MCF 10A (cell line): ENCODE measurements at regions not wholly inside any gene's neighbourhood (a gene's known extent, or its start where the extent isn't known, plus 50 kb on each side); places are given as distances from the start of the nearest gene placed in this dataset.

Experiments used
- BruUV-seq: library from RNA; stranded (reverse); fragments of 400-500 nt; replicated peaks from 2 replicates; lab custom pipeline; 2021; lab: Mats Ljungman, UMichigan
- CTCF ChIA-PET: fragments of 300-600 bp; sonication (Branson Sonifier 250); formaldehyde crosslinking; extraction: SDS; loops from one replicate; lab custom pipeline; 2021; ENCODE audit warnings: antibody characterized with exemption, inconsistent platforms; lab: Yijun Ruan, JAX
- POLR2A ChIA-PET: fragments of 300-600, 350-650 bp; sonication (Branson Sonifier 250); formaldehyde crosslinking; extraction: SDS; loops from one replicate; lab custom pipeline; 2020; ENCODE audit warnings: antibody characterized with exemption, inconsistent platforms; lab: Yijun Ruan, JAX
- DNase-seq: peaks from one replicate; pipeline ENCODE4 v3.0.0-alpha.2; 2018; ENCODE audit not compliant: unreplicated experiment
- H3K27ac Mint-ChIP-seq: one replicate; pipeline ENCODE4 v1.8.0; 2022; ENCODE audit warnings: mild to moderate bottlenecking, low read depth, mixed read lengths; ENCODE audit not compliant: unreplicated experiment
- H3K27me3 Mint-ChIP-seq: one replicate; pipeline ENCODE4 v1.8.0; 2022; ENCODE audit warnings: mixed read lengths; ENCODE audit not compliant: insufficient read depth, unreplicated experiment
- H3K36me3 Mint-ChIP-seq: one replicate; pipeline ENCODE4 v1.8.0; 2022; ENCODE audit warnings: mild to moderate bottlenecking, moderate library complexity, mixed read lengths; ENCODE audit not compliant: insufficient read depth, unreplicated experiment
- H3K4me1 Mint-ChIP-seq: one replicate; pipeline ENCODE4 v1.8.0; 2022; ENCODE audit warnings: mixed read lengths; ENCODE audit not compliant: insufficient read depth, unreplicated experiment
- H3K4me3 Mint-ChIP-seq: one replicate; pipeline ENCODE4 v1.8.0; 2022; ENCODE audit warnings: mild to moderate bottlenecking, moderate library complexity, mixed read lengths; ENCODE audit not compliant: unreplicated experiment
- H3K9me3 Mint-ChIP-seq: one replicate; pipeline ENCODE4 v1.8.0; 2022; ENCODE audit warnings: mixed read lengths; ENCODE audit not compliant: unreplicated experiment
- intact Hi-C: fragments of 100-400 bp; cut with micrococcal nuclease; formaldehyde crosslinking; loops from 2 replicates; pipeline ENCODE4 v1.14.1; 2022
- TF ChIP-seq, protein P1 (sequence below): fragments of 200-600 bp; IDR thresholded peaks from one replicate; pipeline ENCODE4 v1.8.0; 2022; ENCODE audit warnings: antibody characterized with exemption, mild to moderate bottlenecking; ENCODE audit not compliant: unreplicated experiment

DNA sequence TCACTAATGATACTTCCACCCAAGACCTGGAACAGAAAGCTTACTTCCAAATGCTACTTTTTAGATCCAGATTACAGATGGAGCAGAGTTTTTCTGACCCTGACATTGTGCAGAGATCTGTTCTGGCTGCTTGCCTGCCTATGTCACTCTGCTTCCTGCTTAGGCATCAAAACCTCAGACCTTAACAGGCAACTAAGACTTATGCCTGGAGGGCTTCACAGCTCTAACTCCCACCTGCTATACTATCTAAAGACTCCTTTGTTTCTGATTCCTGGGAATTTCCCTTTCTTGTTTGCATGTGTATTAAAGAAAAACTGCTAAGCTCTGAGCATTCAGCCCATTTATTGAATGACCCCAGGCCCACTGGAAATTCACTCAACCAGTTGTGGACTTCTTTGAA is 157.4 kb upstream of the NPHP3 start:
- Mint-ChIP-seq H3K9me3 (no peaks in the 10 kb centered on the region), H3K4me1 (no peaks in the 10 kb centered on the region), H3K4me3 (no peak overlapping the region), H3K36me3 (no peaks in the 10 kb centered on the region), H3K27ac (no peak overlapping the region), H3K27me3 (peaks cover 25% of the 10 kb centered on the region)
- intact Hi-C loops = no loop called here
- ChIA-PET CTCF (interaction anchor here (0.6 kb wide), 1 partner anchor 1183 kb away, joined by 5 read pairs; no protein-coding TSS in a partner anchor), POLR2A (no interaction called here)
- no TSS peak for BruUV-seq
- TF ChIP-seq, protein P1, sequence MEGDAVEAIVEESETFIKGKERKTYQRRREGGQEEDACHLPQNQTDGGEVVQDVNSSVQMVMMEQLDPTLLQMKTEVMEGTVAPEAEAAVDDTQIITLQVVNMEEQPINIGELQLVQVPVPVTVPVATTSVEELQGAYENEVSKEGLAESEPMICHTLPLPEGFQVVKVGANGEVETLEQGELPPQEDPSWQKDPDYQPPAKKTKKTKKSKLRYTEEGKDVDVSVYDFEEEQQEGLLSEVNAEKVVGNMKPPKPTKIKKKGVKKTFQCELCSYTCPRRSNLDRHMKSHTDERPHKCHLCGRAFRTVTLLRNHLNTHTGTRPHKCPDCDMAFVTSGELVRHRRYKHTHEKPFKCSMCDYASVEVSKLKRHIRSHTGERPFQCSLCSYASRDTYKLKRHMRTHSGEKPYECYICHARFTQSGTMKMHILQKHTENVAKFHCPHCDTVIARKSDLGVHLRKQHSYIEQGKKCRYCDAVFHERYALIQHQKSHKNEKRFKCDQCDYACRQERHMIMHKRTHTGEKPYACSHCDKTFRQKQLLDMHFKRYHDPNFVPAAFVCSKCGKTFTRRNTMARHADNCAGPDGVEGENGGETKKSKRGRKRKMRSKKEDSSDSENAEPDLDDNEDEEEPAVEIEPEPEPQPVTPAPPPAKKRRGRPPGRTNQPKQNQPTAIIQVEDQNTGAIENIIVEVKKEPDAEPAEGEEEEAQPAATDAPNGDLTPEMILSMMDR = no peak
- DNase-seq = no peak

DNA sequence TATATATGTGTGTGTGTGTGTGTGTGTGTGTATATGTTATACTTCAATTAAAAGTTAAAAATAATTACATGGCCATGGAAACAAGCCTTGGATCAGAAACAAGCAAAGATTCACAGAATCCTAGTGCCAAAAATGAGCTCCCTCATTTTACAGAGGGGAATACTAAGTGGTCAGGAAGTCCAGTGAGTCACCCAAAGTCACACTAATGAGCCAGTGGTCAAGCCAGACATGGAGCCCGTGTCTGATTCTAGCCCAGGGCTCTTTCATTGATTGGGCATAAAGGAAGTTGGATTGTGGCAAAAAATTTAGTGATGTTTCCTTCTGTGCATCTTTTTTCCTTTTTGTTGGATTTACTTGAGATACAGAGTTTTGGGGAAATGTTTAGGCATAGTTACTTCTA is 152.5 kb upstream of the NPHP3 start:
- H3K9me3 Mint-ChIP-seq = no peaks in the 10 kb centered on the region
- BruUV-seq = no TSS peak
- no peak overlapping the region for H3K27ac Mint-ChIP-seq
- H3K27me3 Mint-ChIP-seq = peaks cover 50% of the 10 kb centered on the region
- no peak overlapping the region for H3K4me3 Mint-ChIP-seq
- CTCF ChIA-PET = no interaction called here
- no peaks in the 10 kb centered on the region for H3K4me1 Mint-ChIP-seq
- POLR2A ChIA-PET = no interaction called here
- intact Hi-C loops = no loop called here
- no peaks in the 10 kb centered on the region for H3K36me3 Mint-ChIP-seq
- DNase-seq = no peak
- TF ChIP-seq, protein P1 = no peak

DNA sequence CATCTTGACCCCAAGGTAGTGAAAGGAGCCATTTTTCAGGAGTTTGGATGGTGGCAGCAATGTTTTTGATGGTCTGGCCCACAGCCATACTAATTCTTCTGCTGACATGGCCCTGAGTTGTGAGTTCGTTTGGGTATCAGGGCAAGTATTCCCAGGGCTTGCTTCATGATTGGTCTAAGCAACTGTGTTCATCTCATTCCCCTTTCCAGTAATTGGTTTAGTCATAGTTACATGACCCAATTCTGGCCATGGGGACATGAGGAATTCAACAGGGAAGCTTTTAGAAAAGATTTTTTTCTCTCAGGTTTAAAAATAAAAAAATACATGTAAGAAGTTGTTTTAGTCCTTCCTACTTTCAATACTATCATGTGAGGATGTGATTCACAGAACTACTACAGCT is 150.5 kb upstream of the NPHP3 start:
- no TSS peak for BruUV-seq
- peaks cover 47% of the 10 kb centered on the region for H3K27me3 Mint-ChIP-seq
- no peaks in the 10 kb centered on the region for H3K9me3 Mint-ChIP-seq
- TF ChIP-seq, protein P1 = no peak
- no peaks in the 10 kb centered on the region for H3K36me3 Mint-ChIP-seq
- DNase-seq = no peak
- no peak overlapping the region for H3K4me3 Mint-ChIP-seq
- intact Hi-C loops = no loop called here
- H3K4me1 Mint-ChIP-seq = peaks cover 8% of the 10 kb centered on the region
- ChIA-PET POLR2A (no interaction called here), CTCF (interaction anchor here (1.4 kb wide), 1 partner anchor 19 kb away, joined by 3 read pairs; no protein-coding TSS in a partner anchor)
- H3K27ac Mint-ChIP-seq = no peak overlapping the region

DNA sequence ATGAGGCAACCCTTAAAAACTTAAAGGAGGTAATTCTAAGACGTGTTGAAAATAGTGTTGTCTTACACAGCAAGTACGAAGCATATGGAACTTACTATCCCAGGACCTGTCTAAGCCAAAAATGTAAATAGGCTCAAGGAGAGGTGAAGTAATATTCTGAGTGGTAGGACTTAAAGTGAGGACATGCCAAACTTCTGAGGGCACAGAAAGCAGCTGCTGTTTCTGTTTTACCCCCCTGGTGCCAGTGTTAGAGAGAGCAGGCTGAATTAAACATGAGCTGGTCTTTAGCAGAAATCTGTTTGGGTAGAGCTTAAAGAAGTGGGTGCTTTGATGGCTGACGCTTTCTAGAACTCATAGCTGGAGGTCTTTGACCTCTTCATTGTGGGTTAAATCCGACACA is 149.7 kb upstream of the NPHP3 start:
- peaks cover 40% of the 10 kb centered on the region for H3K27me3 Mint-ChIP-seq
- no peaks in the 10 kb centered on the region for H3K9me3 Mint-ChIP-seq
- H3K36me3 Mint-ChIP-seq = no peaks in the 10 kb centered on the region
- H3K4me1 Mint-ChIP-seq = peaks cover 10% of the 10 kb centered on the region
- H3K27ac Mint-ChIP-seq = no peak overlapping the region
- no TSS peak for BruUV-seq
- ChIA-PET CTCF (interaction anchor here (0.5 to 0.6 kb wide), 2 partner anchors 316 to 837 kb away, joined by 3 to 4 read pairs; partner anchors contain the start of gene CPNE4), POLR2A (no interaction called here)
- DNase-seq = no peak
- intact Hi-C loops = no loop called here
- TF ChIP-seq, protein P1 = no peak
- H3K4me3 Mint-ChIP-seq = no peak overlapping the region
